Activated T-helper 1 cell treated with Interleukin-2 at 50 U/mL for 16 hours (primary cell): ENCODE measurements at regions not wholly inside any gene's neighbourhood (a gene's known extent, or its start where the extent isn't known, plus 50 kb on each side); places are given as distances from the start of the nearest gene placed in this dataset.
"Not testable (repeated sequence)": the region's sequence is repeated elsewhere in the genome, so short reads cannot be mapped to it uniquely, and the experiment has no call there.

ENCODE experiments used
- DNase-seq: peaks from one replicate; pipeline ENCODE4 v3.0.0-alpha.2; 2020; ENCODE audit warnings: low read depth

GRCh38 chr4:188437535-188437934 is 298.3 kb downstream of the TRIML1 start:
- DNase-seq, result no peak

DNA sequence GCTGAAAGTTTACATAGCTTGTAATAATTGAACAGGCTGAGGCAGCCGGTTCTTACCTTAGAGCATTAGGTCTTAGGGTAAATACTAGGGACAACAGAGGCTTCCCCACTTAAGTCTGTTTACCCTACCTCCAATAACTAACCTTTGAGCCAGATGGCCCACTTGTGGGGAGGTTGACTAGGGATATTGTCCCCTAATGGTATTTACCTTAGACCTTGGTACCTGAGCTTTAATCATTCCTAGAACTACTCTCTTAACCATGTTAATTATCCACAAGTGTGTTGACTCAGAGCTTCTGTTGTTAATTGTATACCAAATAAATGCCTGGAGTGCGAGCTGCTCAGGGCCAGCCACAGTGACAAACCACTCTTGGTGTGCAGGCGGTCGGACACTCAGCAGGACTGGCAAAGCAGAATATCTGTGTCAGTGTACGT is 299.2 kb downstream of the TRIML1 start:
- DNase-seq, result not testable (repeated sequence)

GRCh38 chr4:188439641-188440311 is 300.5 kb downstream of the TRIML1 start:
- no peak for DNase-seq

DNA sequence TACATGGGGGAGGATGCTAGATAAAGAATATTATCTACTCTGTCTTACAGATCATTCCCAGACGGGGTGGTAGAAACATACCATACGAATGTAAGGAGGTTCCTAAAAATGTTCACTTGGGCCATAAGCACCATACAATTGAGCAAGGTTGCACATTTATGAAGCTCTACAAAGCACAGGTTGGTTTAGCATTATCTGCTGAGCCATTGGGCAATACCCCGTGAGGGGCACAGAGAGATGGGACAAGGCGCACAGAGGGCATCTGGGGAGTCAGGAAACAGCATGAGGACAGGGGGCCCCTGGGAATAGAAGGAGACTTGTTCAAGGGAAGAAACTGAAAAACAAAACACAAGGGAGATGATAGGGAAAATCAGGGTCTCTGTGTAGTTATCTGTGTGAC is 305.3 kb downstream of the TRIML1 start:
- no peak for DNase-seq

DNA sequence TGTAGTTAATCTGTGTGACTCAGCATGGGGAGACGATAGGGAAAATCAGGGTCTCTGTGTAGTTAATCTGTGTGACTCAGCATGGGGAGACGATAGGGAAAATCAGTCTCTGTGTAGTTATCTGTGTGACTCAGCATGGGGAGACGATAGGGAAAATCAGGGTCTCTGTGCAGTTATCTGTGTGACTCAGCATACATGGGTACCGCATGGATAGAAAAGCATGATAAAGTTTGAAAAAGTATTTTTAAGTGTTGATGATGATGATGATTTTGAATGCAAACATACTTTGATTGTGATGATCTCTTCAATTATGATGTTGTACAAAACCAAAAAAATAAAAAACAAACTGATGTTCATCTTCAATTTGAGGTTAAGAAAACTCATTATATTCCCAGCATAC is 309.8 kb downstream of the TRIML1 start:
- DNase-seq, result not testable (repeated sequence)

GRCh38 chr4:188450571-188450970 is 311.3 kb downstream of the TRIML1 start:
- no peak for DNase-seq

DNA sequence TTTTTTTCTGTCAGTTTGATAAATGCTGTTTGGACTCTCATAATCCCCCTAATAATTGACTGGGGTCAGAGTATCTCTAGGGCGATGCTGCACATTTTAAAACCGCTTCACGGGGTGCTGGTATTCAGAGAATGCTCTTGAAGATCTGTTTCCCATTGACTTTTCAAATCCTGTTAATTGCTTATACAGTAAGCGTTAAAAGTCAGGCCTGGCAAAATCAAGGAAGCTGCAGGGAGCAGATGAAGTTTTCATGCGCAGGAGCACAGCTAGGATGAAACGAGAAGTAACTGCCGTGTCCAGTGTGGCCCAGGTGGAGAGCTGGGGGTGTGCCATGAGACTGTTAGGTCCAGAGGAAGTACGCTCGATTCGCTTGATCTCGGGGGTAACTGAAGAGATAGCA is 312.9 kb downstream of the TRIML1 start:
- DNase-seq, result no peak

- no peak for DNase-seq
Observed at GRCh38 chr4:188454575-188454974, 315.3 kb downstream of the TRIML1 start.

GRCh38 chr4:188455062-188455752 is 316.0 kb downstream of the TRIML1 start:
- DNase-seq, result no peak

DNA sequence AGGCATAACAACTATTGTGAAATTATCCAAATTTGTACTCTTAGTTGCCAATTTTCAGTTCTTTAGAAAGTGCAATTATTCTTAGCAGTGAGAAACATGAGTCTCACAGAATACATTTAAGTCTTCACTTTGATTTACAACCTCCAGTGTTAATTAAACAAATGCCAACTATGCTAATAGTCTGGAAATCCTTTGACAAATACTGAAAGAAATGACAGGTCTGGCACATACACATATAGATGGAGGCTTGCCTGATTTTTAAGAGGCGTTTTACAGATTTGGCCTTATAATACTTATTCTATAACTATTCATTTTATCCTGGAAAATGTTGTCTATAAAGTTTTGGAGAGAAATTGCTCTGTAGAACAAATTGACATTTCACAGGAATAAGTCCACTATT is 320.1 kb downstream of the TRIML1 start:
- DNase-seq, result no peak

GRCh38 chr4:188463909-188464308 is 324.7 kb downstream of the TRIML1 start:
- no peak for DNase-seq

DNA sequence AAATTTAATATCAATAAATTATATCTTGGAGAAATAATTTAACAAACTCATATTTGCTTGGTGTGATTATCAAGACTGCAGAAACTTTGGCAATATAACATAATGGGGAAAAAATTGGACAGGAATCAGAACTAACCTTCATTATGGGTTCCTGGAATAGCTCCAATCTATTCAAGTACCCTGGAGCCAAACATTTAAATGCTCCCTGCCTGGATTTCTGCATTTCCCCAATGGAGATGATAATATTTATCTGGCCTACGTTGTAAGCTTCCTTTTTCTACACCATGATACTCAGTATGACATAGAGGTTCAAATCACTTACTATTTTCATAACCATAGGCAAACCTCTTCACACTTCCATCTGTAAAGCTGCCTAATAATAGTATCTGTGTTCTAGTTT is 326.8 kb downstream of the TRIML1 start:
- DNase-seq, result no peak

DNA sequence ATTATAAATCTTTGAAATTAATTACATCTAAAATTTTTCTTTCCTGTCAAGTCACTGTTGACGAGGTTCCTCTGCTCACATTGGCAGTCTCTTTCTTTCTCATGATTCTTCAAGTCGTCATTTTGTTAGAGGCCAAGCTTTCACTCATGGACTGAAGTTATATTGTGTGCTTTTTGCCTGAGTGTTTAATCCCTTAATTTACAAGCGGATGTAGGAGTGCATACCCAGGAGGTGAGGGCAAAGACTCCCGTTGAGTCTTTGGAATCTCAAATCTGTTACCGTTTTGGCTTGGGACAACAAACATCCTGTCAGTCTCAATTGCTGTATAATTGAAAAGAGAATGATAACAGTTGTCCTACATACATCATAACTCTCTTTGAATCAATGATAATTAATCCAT is 345.0 kb downstream of the TRIML1 start:
- DNase-seq, result no peak

- no peak for DNase-seq
Observed at GRCh38 chr4:188485906-188486305, 346.7 kb downstream of the TRIML1 start.

DNA sequence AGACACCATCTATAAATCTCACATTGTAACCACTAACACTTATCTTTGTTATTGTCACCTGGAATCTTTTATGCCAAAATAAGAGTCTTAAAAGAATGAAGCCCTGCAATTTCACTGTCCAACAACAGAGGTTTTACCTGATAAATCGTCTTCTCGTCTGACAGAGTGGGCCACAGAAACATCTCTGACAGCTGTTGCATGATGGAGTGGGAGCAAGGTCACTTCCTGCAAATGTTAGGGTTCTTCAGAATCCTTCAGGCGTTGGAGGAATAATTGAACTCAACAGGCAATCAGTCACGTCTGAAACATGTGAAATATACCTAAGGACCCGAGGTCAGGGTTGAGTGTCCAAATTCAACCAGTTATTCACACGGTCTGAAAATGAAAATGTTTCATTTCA is 353.6 kb downstream of the TRIML1 start:
- no peak for DNase-seq

- DNase-seq, result no peak
Observed at GRCh38 chr4:188495169-188495568, 355.9 kb downstream of the TRIML1 start.

DNA sequence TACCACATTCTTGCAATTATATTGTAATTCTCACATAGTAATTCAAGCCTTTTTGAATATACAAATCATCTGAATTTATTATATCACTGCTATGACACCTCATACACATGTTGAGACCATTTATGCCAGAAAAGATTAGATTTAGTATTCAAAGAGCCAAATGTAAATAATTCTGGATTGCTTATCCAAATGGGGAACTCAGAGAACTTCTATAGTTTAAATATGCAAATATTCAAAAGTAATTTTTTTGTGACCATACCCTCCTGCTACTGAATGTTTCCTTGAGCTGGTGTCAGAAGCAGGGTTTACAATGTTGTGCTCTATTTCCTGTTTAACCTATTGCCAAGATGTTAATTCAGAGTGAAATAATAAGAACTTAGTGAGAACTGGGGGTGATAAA is 372.2 kb downstream of the TRIML1 start:
- no peak for DNase-seq

- DNase-seq, result no peak
Observed at GRCh38 chr4:188532751-188533150, 393.5 kb downstream of the TRIML1 start.

DNA sequence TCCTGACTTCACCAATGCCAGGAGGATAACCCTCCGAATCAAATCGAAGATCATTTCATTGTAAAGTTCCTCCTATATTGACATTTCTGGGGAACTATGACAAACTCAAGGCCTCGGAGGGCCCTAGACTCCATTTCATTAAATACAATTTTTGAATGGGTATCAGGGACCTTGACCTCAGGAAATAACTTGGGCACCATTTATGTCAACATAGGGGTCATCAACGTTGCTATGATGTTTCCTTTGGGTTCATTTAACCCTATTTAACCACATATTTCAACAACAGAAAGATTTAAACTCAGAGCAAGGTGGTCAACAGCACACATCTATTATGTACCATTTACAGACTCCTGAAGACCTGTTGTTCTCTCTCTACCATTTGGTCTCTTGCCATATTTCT is 395.1 kb downstream of the TRIML1 start:
- DNase-seq, result no peak

DNA sequence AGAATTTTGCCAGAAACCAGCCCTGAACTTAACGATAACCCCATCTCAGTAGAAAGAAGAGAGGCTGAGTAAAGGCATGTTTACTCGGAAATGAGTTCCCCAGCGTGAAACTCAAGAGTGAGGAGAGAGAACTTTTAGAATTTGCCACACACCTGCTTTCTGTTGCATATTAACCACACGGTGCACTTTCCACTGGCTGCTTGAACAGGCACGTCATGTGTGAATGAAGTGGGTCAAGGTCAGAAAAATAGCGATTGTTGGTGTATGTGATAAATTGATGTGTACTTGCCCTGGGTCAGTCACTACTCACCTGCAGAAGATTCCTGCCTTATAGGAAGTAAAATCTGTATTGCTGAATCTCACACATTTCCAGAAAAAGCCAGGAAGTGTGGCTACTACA is 395.7 kb downstream of the TRIML1 start:
- DNase-seq, result no peak

DNA sequence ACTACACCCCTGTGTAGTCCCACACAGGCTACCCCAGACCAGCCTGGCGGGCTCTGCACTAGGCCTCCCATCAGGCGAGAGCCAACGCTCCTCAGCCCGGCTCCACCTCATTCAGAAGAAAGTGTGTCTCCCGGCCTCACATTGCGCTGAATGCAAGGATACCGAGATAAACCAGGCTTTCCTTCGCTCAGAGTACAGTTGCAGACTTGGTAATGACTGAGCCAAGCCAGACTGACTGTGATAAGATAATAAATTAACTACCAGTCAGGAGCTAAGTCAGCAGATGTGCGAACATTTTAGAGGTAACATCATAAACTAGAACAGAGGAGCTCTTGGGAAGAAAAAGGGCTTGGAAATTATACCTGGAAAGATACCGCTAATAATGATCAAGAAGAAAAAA is 397.6 kb downstream of the TRIML1 start:
- no peak for DNase-seq

- no peak for DNase-seq
Observed at GRCh38 chr4:188550296-188550695, 411.1 kb downstream of the TRIML1 start.

- no peak for DNase-seq
Observed at GRCh38 chr4:188551156-188551555, 411.9 kb downstream of the TRIML1 start.

GRCh38 chr4:188552741-188553275 is 413.6 kb downstream of the TRIML1 start:
- no peak for DNase-seq
